ENCODE measurements at regions not wholly inside any gene's neighbourhood (a gene's known extent, or its start where the extent isn't known, plus 50 kb on each side); places are given as distances from the start of the nearest gene placed in this dataset.

- TF ChIP-seq CTCF (IDR thresholded peaks at IDR 0.05), result no peak
- no peak for TF ChIP-seq POLR2A (IDR thresholded peaks at IDR 0.05)
- TF ChIP-seq POLR2AphosphoS5 (IDR thresholded peaks at IDR 0.05), result no peak
These were observed 279.1 kb upstream of the FMN2 start for GRCh38 chr1:239812580-239812979.

Data from breast epithelium (tissue), 3 donors.